ENCODE measurements at regions not wholly inside any gene's neighbourhood (a gene's known extent, or its start where the extent isn't known, plus 50 kb on each side); places are given as distances from the start of the nearest gene placed in this dataset.
"Not testable (repeated sequence)": the region's sequence is repeated elsewhere in the genome, so short reads cannot be mapped to it uniquely, and the experiment has no call there.

DNA sequence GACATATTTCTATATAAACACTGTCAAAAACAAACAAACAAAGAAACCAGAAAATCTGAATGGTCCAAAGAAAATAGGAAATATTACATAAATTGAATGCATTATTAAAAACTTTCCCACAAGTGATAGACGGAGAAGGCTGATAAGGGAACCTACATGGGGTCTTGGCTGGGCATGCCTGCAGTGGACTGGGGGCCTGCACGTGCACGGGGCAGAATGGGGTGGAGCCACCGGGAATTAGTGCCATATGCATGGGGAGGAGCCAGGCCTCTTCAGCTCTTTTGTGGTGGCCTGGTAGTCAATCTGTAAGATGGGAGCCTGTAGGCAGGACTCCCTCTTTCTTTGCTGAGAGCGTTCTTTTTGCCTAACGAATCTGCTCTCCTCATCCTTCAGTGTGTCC lies 1031.7 kb upstream of the FBXO33 start:
- DNase-seq: no peak

DNA sequence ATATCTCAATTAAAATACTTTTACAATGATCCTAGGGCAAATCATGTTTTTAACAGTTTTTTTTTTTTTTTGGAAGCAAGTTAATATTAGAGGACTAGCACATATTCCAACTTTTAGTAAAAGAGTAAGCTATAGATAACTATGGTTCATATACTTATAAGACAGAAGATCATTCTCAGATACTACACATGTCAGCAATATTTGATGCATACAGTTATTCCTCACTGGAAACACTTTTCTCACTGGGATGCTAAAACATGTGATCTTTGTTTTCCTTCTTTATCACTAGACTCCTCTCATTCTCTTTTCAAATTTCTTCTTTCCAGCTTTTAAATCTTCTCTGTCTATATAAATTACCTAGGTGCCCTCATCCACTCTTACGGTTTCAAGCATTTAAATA lies 1020.4 kb upstream of the FBXO33 start:
- no peak for DNase-seq

DNA sequence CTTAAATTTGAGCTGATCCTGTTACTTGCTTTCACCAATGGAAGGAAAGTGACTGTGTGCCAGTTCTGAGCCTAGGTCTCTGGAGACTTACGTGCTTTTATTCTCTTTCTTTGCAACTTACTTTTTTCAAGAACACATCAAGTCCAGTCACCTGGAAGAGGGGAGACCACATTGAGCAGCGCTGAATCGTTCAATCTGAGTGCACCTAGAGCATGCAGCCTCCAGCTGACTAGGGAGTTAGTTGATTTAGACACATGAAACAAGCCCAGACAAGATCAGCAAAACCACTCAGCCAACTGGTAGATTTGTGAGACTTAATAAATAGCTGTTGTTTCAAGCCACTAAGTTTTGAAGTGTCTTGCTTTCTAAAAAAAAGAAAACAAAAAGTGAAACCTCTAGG lies 1014.8 kb upstream of the FBXO33 start:
- no peak for DNase-seq

DNA sequence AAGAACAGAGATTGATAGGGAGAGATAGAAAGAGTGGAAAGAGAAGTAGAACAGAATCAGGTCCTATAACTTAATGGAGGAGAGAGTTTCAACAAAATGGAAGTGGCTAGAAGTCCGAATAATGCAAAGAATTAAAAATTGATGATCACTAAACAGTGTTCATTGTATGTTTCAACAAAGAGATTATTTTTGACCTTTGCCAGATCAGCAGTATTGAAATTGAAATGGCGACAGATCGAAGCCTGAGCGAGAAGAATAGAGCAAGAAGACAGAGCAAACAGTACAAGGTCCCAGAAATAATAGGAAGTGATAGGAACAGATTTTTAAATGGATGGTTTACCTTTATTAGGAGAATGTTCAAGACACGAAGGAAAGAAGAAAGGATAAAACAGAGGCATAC lies 1012.8 kb upstream of the FBXO33 start:
- no peak for DNase-seq

DNA sequence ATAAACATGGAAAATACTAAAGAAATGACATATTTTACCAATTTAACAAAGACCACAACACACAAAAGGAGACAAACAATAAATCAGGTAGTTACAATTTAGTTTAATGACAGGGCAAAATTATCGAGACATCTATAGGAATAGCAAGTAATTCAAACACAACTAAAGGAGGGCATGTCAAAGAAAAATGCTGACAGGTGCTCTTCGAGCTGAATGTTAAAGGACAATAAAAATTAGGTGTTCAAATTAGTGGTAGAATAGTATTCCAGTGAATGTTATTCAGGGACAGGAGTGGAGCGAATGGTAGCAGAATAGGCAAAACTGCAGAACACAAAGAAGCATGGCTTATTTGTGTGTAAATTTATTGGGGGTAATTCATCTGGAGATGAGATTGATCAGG lies 1004.3 kb upstream of the FBXO33 start:
- DNase-seq: no peak

DNA sequence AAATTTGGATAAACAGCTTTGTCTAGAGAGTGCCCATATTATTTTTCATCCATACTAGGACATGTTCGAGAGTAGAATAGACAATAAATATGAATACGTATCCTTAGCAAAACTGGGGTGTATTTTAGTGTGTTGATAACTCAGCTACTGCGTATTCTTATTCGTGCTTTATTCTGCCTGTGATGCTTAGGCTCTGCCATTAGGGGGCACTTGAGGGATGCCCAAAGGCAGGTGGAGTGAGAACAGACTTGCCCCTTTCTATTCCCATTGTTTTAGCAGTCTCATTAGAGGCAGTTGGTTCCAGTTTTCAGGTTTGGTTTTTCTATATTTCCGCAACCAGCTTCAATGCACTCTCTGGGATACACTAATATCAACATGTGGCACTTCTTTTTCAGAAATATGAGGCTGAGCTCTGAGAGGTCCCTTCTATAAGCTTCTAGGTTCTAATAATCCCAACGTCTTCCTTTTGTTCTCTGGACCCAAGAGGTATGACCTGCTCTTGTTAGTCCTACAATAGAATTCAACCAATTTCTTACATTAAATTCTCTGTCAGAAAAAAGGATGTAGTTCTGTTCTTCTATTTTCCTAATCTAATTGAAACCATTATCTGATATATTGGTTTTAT lies 985.7 kb upstream of the FBXO33 start:
- DNase-seq: no peak

DNA sequence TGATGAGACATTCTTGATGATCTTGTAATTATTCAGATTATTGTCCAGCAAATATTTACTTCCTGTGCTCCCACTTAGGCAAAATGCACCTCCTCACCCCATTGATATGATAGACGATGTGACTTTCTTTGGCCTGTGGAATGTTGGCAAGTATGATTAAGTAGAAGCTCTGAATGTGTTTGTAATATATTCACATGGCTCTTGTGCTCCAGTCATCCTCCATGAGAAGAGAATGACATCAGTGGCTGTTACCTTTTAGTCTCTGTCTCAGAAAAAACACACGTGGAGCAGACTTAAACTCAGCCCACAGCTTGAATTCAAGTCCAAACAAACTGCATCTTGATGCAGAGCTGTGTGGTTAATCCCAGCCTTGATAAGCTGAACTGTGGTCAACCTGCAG lies 984.3 kb upstream of the FBXO33 start:
- no peak for DNase-seq

DNA sequence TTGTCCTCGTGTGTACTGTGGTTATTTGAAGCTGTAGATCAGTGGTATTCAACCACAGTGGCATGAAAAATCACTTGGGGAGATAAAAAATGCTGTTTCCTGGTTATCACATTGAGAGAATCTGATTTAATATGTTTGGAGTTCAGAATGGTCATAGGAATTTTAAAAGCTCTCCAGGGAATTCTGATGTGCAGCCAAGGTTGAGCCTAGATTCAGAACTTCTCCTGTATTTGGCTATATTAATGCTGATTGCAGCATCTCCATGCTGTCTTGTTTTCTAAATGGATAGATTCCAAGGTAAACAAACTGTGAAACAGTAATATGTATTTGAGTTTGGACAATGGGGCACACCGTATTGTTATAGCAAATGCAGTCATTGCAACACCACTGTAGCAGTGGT lies 982.2 kb upstream of the FBXO33 start:
- DNase-seq: no peak

DNA sequence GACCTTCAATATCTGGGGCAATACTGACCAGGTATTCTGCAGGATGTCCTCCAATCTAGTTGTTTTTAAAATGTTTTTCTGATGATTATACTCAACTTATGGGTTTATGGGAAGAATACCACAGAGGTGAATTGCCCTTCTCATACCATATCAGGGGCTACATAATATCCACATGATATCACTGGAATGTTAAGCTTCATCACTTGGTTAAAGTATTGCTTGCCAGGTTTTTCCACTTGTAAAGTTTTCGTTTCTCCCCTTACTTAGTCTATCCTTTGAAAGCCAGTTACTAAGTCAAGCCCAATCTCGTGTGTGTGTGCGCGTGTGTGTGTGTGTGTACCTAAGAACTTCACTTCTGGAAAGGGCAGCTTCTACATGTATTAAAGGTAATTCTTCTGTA lies 980.9 kb upstream of the FBXO33 start:
- no peak for DNase-seq

DNA sequence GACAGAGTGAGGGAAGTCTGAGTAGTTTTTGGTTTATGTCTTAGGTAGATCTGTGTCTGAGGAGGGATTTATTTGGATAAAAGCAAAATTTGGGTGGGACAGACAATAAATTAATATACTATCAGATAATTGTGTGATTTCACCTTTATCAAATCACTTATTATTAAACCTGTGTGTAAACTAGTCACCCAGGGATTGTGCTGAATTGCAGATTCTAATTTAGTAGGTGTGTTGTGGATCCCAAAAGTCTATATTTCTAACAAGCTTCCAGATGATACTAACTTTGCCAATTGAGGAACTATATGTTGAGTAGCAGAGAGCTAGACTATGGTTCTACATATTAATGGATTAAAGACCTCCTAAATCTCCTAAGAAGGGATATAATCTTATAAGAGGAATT lies 978.5 kb upstream of the FBXO33 start:
- DNase-seq: no peak

DNA sequence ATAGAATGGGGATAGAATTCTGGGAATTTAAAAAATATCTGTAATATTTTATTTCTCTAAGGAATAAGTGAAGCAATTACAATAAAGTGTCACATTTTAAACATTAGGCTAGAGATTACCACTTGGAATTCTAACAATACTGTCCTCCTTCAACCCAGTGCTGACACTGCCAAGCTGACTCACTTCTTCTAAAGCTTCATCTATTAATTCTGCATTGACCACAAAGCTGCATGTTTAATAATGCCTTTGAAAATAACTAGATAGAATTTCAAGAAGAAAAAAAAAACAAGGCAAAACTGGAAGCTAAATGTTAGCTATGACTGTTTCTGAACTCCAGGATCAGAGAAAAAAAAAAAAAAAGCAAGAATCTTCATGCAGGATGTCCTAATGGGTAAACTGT lies 970.7 kb upstream of the FBXO33 start:
- no peak for DNase-seq

DNA sequence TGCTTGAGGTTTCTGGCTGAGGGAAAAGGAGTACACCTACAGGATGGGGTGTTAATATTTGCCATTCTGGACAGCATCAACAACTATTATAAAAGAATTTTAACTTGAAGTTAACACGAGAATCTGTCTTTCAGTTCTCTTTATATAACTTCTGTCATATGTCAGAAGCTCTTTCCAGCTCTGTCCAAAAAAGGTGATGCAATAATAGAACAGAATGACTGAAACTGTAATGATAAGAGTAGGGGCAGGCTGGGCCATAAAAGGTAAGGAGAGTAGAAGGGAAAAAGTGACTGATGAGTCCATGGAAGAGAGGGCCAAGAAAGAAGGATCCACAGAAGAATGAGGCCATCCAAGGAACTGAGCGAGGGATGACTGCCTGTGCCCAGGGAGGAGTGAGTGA lies 966.7 kb upstream of the FBXO33 start:
- no peak for DNase-seq

DNA sequence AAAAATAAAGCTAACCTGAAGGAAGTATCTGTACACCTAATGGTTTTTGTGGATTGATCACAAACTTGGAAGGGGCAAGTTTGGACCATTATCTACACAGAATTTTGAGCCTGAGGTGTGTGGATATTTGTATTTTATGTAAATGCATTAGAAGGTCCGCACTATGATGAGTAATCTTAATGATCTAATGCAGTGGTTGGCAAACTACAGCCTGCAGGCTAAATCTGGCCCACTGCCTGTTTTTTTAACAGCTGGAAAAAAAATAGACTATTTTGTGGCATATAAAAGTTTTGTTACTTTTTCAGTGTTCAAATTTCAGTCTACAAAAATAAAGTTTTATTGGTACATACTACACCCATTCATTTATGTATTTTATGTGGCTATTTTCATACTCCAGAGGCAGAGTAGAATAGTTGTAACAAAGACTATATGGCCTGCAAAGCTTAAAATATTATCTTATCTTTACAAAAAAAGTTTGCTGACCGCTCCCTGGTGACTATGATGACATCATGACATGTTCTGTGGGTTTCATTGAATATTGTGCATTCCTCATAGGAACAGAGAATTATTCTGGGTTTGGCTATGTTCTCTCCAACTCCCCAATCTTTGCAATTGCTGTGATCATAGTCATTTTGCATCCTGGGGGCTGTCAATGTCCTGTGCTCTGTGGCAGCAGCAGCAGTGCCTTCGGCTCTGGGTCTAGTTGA lies 962.6 kb upstream of the FBXO33 start:
- no peak for DNase-seq

DNA sequence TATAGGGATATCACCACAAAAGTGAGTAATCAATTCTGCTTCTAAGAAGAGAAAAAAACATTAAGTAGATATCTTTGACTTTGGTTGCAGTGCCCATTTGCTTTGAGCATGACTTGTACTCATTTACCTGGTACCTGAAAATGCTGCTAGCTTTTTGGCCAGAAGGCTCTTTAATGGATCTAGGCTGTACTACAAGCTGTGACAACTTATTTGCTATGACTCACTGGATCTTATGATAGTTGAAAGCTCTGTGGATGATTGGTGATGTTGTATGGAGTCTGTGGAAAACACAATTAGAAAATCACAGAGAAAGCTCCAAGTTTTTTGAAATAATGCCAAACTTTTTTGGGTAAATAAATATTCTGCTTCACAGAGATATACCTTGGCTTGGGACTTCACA lies 960.9 kb upstream of the FBXO33 start:
- DNase-seq: no peak

DNA sequence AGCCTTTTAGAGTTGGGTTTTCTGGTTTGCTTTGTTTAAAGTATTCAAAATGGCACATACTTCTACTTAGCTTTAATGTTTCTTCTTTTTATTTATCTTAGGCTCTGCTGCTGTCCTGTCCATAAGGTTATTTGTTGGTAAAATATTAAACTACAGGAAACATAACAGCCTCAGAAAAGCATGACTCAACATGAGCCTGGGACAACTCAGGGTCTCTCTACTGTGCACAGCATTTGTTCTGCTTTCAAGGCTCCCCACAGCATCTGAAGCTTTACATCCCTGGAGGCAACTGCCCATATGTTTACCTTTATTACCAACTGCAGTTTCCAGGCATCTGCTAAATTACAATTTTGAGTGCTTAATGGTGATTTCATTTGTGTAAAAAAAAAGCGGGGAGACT lies 954.2 kb upstream of the FBXO33 start:
- no peak for DNase-seq

DNA sequence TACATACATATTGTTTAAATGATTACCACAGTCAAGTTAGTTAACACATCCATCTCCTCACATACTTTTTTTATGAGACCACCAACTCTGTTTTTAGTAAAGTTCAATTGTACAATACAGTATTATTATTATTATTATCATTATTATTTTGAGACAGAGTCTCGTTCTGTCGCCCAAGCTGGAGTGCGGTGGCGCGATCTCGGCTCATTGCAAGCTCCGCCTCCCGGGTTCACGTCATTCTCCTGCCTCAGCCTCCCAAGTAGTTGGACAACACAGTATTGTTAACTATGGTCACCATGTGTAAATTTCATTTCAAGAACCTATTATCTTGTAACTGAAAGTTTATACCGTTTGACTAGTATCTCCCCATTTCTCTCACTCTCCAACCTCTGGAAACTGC lies 942.0 kb upstream of the FBXO33 start:
- no peak for DNase-seq

DNA sequence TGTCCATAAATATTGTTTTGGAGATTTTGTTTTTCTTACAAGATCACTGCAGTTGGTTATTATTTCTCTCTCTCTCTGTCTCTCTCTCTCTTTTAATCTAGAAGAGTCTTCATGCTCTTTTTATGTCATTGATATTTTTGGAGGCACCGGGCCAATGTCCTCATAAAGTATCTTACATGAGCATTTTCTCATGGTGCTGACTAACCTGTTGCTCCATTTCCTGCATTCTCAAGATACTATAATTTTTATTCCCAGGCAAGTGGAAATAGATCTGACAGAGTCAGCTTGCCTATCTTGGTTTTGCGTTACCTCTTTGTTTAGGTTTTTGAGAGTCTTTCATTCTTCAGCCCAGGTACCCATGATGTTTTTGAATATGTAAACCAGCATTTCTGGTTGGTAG lies 938.8 kb upstream of the FBXO33 start:
- no peak for DNase-seq

DNA sequence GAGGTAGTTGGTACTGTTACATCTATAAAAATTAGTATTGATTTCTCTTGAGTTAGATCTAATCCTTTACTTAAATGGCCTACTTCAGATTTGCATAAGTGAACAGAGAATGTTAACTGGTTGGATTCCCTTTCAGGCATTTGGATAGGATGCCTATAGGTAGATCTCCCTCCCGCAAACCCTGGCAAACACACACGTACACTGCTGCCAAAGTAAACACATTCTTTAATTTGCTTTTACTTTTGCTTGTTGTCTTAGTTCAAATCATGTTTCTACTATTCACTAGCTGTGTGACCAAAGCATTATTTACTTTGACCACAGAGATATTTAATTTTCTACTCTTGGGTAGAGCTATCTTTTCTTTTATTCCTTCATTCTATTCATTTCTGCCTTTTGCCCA lies 936.1 kb upstream of the FBXO33 start:
- no peak for DNase-seq

DNA sequence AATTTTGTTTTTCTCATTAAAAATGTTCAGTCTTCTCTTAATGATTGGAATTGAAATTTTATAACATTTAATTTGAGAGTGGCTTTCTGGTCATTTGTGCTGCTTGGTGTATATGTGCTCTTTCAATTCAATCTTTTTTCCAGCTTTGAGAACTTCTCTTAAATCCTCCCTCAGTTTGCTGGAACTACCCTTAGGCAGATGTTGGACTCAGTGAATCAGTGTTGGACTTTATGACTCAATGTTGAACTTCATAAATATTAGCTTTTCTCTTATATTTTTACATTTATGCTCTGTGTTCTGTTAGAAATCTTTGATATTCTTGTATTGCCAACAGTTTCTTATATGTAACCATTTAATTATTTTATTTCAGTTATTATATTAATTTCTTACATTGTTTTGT lies 935.5 kb upstream of the FBXO33 start:
- no peak for DNase-seq

DNA sequence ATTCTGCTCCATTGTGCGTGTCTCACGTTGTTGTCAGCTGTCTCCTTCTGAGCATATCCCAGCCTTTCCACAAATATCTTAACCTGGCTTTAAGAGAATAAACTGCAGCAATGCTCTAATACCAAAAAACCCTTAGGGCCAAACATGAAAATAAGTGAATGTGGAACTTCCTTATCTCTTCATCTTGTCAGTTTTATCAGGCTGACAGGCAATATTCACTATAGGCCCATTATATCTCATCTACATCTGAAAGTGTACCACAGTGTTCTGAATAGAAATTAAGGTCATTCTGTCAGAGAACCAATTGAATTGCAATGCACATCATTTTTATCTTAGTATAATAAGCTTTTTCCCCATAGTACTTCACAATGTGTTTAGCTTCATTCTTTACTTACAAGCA lies 933.1 kb upstream of the FBXO33 start:
- no peak for DNase-seq

DNA sequence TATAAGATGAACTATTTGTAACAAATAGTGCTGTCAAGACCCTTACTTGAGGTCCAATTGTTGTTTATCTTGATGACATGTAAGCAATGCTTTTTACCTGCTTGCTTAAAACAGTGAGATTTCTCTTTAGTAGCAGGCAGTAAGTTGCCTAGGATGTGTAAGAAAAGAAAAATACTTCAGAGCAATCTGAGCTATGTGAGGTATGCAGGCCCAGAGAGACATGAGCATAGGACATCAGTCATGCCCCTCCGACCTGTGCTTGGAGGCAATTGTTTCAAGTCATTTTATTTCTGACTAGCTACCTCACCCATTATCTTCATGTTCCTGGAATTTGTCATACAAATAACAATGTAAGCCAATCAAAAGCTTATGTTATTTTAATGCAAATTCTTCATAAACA lies 930.6 kb upstream of the FBXO33 start:
- no peak for DNase-seq

DNA sequence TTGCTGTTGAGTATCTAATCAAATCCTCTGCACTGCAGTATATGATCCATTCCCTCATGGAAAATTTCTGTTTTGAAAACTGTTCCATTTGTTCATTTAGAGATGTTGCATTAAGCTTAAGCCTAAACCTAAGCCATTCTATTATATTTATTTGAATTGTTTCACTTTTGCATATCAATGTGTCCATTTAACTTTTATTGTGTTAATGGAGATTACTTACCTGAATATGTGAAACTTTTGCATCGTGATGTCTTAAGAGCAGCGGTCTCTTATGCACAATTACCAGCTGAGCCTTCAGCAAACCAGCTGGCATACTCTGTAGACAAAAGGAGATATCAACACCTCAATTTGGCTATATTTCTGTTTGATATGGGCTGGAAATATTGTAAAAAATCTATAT lies 922.5 kb upstream of the FBXO33 start:
- DNase-seq: no peak

DNA sequence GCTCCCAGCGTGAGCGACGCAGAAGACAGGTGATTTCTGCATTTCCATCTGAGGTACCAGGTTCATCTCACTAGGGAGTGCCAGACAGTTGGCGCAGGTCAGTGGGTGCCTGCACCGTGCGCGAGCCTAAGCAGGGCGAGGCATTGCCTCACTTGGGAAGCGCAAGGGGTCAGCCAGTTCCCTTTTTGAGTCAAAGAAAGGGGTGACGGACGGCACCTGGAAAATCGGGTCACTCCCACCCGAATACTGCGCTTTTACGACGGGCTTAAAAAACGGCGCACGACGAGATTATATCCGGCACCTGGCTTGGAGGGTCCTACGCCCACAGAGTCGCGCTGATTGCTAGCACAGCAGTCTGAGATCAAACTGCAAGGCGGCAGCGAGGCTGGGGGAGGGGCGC lies 915.9 kb upstream of the FBXO33 start:
- DNase-seq: not testable (repeated sequence)

DNA sequence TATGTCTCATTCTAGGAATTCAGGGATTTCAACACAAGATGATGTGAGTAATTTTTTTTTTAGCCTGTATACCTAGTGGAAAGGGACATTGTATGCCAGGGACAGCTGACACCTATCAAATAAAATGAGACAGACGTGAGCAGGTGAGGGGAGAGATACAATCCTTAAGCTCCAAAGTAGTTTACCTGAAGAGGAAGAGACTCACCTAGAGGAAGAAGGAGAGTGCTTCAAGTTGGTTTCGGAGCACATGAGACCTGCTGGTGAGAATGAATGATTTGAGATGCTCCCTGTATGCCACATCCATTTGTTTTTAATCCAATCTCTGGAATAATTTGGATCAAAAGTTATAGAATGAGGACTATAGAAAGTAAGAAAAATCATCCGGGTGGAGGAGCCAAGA lies 915.4 kb upstream of the FBXO33 start:
- no peak for DNase-seq

DNA sequence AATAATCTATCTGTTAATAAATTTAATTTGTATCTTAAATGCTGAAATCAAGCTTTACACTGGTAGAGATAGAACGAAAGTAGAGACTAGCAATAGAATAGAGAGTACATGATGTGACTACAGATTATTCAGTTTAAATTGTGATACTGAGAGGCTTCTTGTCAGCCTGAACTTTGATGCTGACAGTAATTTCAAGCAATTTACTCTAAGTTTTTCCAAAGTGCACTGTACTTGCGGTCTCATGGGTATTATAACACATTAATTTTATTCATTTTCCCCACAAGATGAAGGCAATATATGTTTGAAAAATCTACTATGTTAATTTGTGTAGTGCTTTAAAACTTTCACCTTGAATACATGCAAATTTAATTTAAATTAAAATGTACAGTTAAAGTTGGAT lies 914.0 kb upstream of the FBXO33 start:
- DNase-seq: no peak

Measured in NCI-H2227 treated with DMSO at 0.1 percent for 48 hours (cell line).